OCI-LY7 (cell line): ENCODE measurements at regions not wholly inside any gene's neighbourhood (a gene's known extent, or its start where the extent isn't known, plus 50 kb on each side); places are given as distances from the start of the nearest gene placed in this dataset.

ENCODE experiments used
- BruUV-seq: library from RNA; stranded (reverse); fragments of 400-500 nt; replicated peaks from 2 replicates; lab custom pipeline; 2021; lab: Mats Ljungman, UMichigan
- CTCF ChIA-PET: fragments of 300-600 bp; sonication (Branson Sonifier 250); formaldehyde crosslinking; loops from one replicate; lab custom pipeline; 2022; ENCODE audit warnings: antibody characterized with exemption; ENCODE audit not compliant: unreplicated experiment; lab: Charles Lee
- POLR2A ChIA-PET: fragments of 300-600 bp; sonication (Branson Sonifier 250); formaldehyde crosslinking; loops from one replicate; lab custom pipeline; 2022; ENCODE audit warnings: antibody characterized with exemption; lab: Charles Lee
- DNase-seq: peaks from one replicate; pipeline ENCODE4 v3.0.0-alpha.2; 2015; ENCODE audit warnings: low spot score
- H2AFZ ChIP-seq: fragments of 200-600 bp; sonication (generic), shearing (Covaris generic); 2 replicates; pipeline ENCODE4 v1.6.1; 2014; ENCODE audit warnings: mild to moderate bottlenecking, antibody characterized with exemption, low read length, moderate library complexity
- H3K27ac ChIP-seq: fragments of 200-600 bp; sonication (generic); 2 replicates; pipeline ENCODE4 v1.5.1; 2014; ENCODE audit warnings: mixed run types, low read depth, mild to moderate bottlenecking, moderate library complexity, low read length, inconsistent platforms; ENCODE audit not compliant: poor library complexity, severe bottlenecking
- H3K36me3 ChIP-seq: fragments of 200-600 bp; sonication (generic); 2 replicates; pipeline ENCODE4 v1.6.1; 2014; ENCODE audit warnings: mild to moderate bottlenecking, antibody characterized with exemption, low read length, moderate library complexity, mixed read lengths; ENCODE audit not compliant: insufficient read depth
- H3K4me1 ChIP-seq: fragments of 200-600 bp; sonication (generic); 2 replicates; pipeline ENCODE4 v1.5.1; 2014; ENCODE audit warnings: mild to moderate bottlenecking, low read length; ENCODE audit not compliant: insufficient read depth, poor library complexity, severe bottlenecking
- H3K4me2 ChIP-seq: fragments of 200-600 bp; sonication (generic); 2 replicates; pipeline ENCODE4 v1.6.1; 2014; ENCODE audit warnings: mild to moderate bottlenecking, low read length
- H3K4me3 ChIP-seq: fragments of 200-600 bp; sonication (generic); 2 replicates; pipeline ENCODE4 v1.5.1; 2014; ENCODE audit warnings: mild to moderate bottlenecking, low read depth, low read length; ENCODE audit not compliant: poor library complexity, severe bottlenecking
- H3K79me2 ChIP-seq: fragments of 200-600 bp; sonication (generic); 2 replicates; pipeline ENCODE4 v1.6.1; 2016; ENCODE audit warnings: low read depth, mild to moderate bottlenecking, low read length, moderate library complexity, mixed read lengths; ENCODE audit not compliant: insufficient read depth
- H3K9me2 ChIP-seq: fragments of 200-600 bp; sonication (generic); 2 replicates; pipeline ENCODE4 v1.6.1; 2016; ENCODE audit warnings: mild to moderate bottlenecking, low read length, mixed read lengths; ENCODE audit not compliant: insufficient read depth
- H3K9me3 ChIP-seq: fragments of 200-600 bp; sonication (generic); 2 replicates; pipeline ENCODE4 v1.6.1; 2014; ENCODE audit warnings: mild to moderate bottlenecking, mixed run types, low read length, mixed read lengths
- H4K20me1 ChIP-seq: fragments of 200-600 bp; sonication (generic); 2 replicates; pipeline ENCODE4 v1.6.1; 2014; ENCODE audit warnings: mild to moderate bottlenecking, antibody characterized with exemption, low read length, moderate library complexity, mixed read lengths; ENCODE audit not compliant: insufficient read depth
- CTCF ChIP-seq: fragments of 200-600 bp; sonication (generic); conservative IDR thresholded peaks from 2 replicates; pipeline ENCODE4 v1.5.1; 2014; ENCODE audit warnings: mild to moderate bottlenecking, antibody characterized with exemption, low read length, moderate library complexity, mixed read lengths
- EZH2phosphoT487 ChIP-seq: fragments of 200-600 bp; sonication (generic); IDR thresholded peaks from 2 replicates; pipeline ENCODE4 v1.6.1; 2018; ENCODE audit warnings: low read depth, borderline replicate concordance, mild to moderate bottlenecking, mixed run types, antibody characterized with exemption, low read length, moderate library complexity, mixed read lengths
- intact Hi-C: fragments of 100-400 bp; cut with micrococcal nuclease; formaldehyde crosslinking; loops from one replicate; pipeline ENCODE4 v1.10.0; 2022; ENCODE audit not compliant: unreplicated experiment

- DNase-seq: no peak
- Histone ChIP-seq H2AFZ (no peak overlapping the region), H3K4me2 (no peak overlapping the region), H3K79me2 (no peaks in the 10 kb centered on the region), H3K9me3 (no peaks in the 10 kb centered on the region), H3K9me2 (no peaks in the 10 kb centered on the region), H3K36me3 (no peaks in the 10 kb centered on the region), H3K4me3 (no peak overlapping the region), H3K4me1 (no peaks in the 10 kb centered on the region), H3K27ac (no peak overlapping the region), H4K20me1 (no peaks in the 10 kb centered on the region)
- ChIA-PET CTCF (no interaction called here), POLR2A (no interaction called here)
- no TSS peak for BruUV-seq
- intact Hi-C loops: no loop called here
- TF ChIP-seq CTCF: no peak
- no peak for TF ChIP-seq EZH2phosphoT487
Observed at GRCh38 chr14:44154874-44155273, 352.2 kb downstream of the FSCB start.

DNA sequence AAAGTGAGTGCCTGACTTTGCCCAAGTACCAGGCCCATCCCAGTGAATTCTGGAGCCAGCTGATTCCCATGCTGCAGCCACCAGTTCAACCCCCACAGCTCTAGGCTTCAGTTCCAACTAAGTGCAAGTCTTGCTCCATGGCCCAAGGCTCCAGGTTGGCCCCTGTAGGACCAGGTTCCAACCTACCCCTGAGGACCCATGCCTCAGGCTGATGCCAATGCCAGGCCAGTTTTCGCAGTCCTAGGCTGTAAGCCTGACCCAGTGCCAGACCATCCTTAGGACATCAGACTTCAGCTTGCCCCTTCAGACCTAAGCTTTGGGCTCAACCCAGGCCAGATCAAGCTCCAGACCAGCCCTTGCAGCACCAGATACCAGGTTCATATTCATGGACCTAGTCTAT is 352.6 kb downstream of the FSCB start:
- no peak for DNase-seq
- Histone ChIP-seq H2AFZ (no peak overlapping the region), H3K9me3 (no peaks in the 10 kb centered on the region), H3K4me2 (no peak overlapping the region), H3K4me3 (no peak overlapping the region), H3K36me3 (no peaks in the 10 kb centered on the region), H3K79me2 (no peaks in the 10 kb centered on the region), H4K20me1 (no peaks in the 10 kb centered on the region), H3K27ac (no peak overlapping the region), H3K4me1 (no peaks in the 10 kb centered on the region), H3K9me2 (no peaks in the 10 kb centered on the region)
- BruUV-seq: no TSS peak
- intact Hi-C loops: no loop called here
- POLR2A ChIA-PET: no interaction called here
- CTCF ChIA-PET: no interaction called here
- TF ChIP-seq CTCF (no peak), EZH2phosphoT487 (no peak)

- no TSS peak for BruUV-seq
- POLR2A ChIA-PET: no interaction called here
- CTCF ChIA-PET: no interaction called here
Observed at GRCh38 chr14:44151130-44151820, 355.8 kb downstream of the FSCB start.

More at GRCh38 chr14:44151130-44151820, 355.8 kb downstream of the FSCB start:
- TF ChIP-seq EZH2phosphoT487: no peak
- no peak for TF ChIP-seq CTCF
- Histone ChIP-seq H2AFZ (no peak overlapping the region), H3K4me3 (no peak overlapping the region), H3K36me3 (no peaks in the 10 kb centered on the region), H3K9me3 (no peaks in the 10 kb centered on the region), H3K4me1 (no peaks in the 10 kb centered on the region), H3K79me2 (no peaks in the 10 kb centered on the region), H3K4me2 (no peak overlapping the region), H3K27ac (no peak overlapping the region), H3K9me2 (no peaks in the 10 kb centered on the region), H4K20me1 (no peaks in the 10 kb centered on the region)
- DNase-seq: no peak
- intact Hi-C loops: no loop called here
